Mesendoderm (in vitro differentiated cells): ENCODE measurements at regions not wholly inside any gene's neighbourhood (a gene's known extent, or its start where the extent isn't known, plus 50 kb on each side); places are given as distances from the start of the nearest gene placed in this dataset.

ENCODE experiments used
- DNase-seq: peaks from one replicate; pipeline ENCODE4 v3.0.0; 2013
- H2AK5ac ChIP-seq: 2 replicates; pipeline ENCODE4 v1.6.1; 2013; ENCODE audit warnings: low read length, inconsistent platforms
- H2BK120ac ChIP-seq: 2 replicates; pipeline ENCODE4 v1.6.1; 2013; ENCODE audit warnings: low read depth, mild to moderate bottlenecking, low read length, moderate library complexity, mixed read lengths
- H2BK15ac ChIP-seq: replicated peaks from 2 replicates; pipeline ENCODE4 v1.6.1; 2013; ENCODE audit warnings: low read depth, mild to moderate bottlenecking, moderate library complexity
- H2BK5ac ChIP-seq: 2 replicates; pipeline ENCODE4 v1.6.1; 2013; ENCODE audit warnings: low read length, inconsistent platforms
- H3K18ac ChIP-seq: 2 replicates; pipeline ENCODE4 v1.6.1; 2013; ENCODE audit warnings: mild to moderate bottlenecking, low read length, mixed read lengths
- H3K23ac ChIP-seq: one replicate; pipeline ENCODE4 v1.6.1; 2013; ENCODE audit warnings: low read length
- H3K27ac ChIP-seq: 2 replicates; pipeline ENCODE4 v1.5.1; 2013; ENCODE audit warnings: low read depth, mild to moderate bottlenecking, inconsistent platforms, low read length, moderate library complexity
- H3K27me3 ChIP-seq: 2 replicates; pipeline ENCODE4 v1.6.1; 2013; ENCODE audit warnings: low read length, control low read depth, mild to moderate bottlenecking, inconsistent platforms; ENCODE audit not compliant: insufficient read depth, poor library complexity
- H3K36me3 ChIP-seq: 2 replicates; pipeline ENCODE4 v1.6.1; 2013; ENCODE audit warnings: low read length, inconsistent platforms; ENCODE audit not compliant: control insufficient read depth, insufficient read depth
- H3K4ac ChIP-seq: one replicate; pipeline ENCODE4 v1.6.1; 2013; ENCODE audit warnings: low read depth, mild to moderate bottlenecking, low read length, moderate library complexity
- H3K4me1 ChIP-seq: 2 replicates; pipeline ENCODE4 v1.6.1; 2013; ENCODE audit warnings: low read depth, low read length, inconsistent platforms; ENCODE audit not compliant: control insufficient read depth
- H3K4me2 ChIP-seq: 2 replicates; pipeline ENCODE4 v1.6.1; 2013; ENCODE audit warnings: low read length
- H3K4me3 ChIP-seq: 2 replicates; pipeline ENCODE4 v1.5.1; 2013; ENCODE audit warnings: mild to moderate bottlenecking, low read length
- H3K56ac ChIP-seq: one replicate; pipeline ENCODE4 v1.6.1; 2013; ENCODE audit warnings: low read length
- H3K79me1 ChIP-seq: 2 replicates; pipeline ENCODE4 v1.6.1; 2013; ENCODE audit warnings: low read length, inconsistent platforms
- H3K79me2 ChIP-seq: 2 replicates; pipeline ENCODE4 v1.6.1; 2013; ENCODE audit warnings: mild to moderate bottlenecking, low read length; ENCODE audit not compliant: control insufficient read depth, insufficient read depth
- H3K9ac ChIP-seq: 2 replicates; pipeline ENCODE4 v1.6.1; 2013; ENCODE audit warnings: low read length, inconsistent platforms
- H4K5ac ChIP-seq: one replicate; pipeline ENCODE4 v1.6.1; 2013; ENCODE audit warnings: low read length
- H4K8ac ChIP-seq: one replicate; pipeline ENCODE4 v1.6.1; 2013; ENCODE audit warnings: low read depth, mild to moderate bottlenecking, control low read depth, low read length, moderate library complexity
- WGBS: extraction: QIAGEN DNeasy Blood & Tissue Kit; methylation state at CpG from one replicate; pipeline ENCODE4 v1.1.7; 2013; ENCODE audit warnings: low lambda C conversion rate, missing lambda C conversion rate; ENCODE audit not compliant: insufficient coverage; ENCODE audit errors: extremely low coverage; 5-methylcytosine and 5-hydroxymethylcytosine counted together

DNA sequence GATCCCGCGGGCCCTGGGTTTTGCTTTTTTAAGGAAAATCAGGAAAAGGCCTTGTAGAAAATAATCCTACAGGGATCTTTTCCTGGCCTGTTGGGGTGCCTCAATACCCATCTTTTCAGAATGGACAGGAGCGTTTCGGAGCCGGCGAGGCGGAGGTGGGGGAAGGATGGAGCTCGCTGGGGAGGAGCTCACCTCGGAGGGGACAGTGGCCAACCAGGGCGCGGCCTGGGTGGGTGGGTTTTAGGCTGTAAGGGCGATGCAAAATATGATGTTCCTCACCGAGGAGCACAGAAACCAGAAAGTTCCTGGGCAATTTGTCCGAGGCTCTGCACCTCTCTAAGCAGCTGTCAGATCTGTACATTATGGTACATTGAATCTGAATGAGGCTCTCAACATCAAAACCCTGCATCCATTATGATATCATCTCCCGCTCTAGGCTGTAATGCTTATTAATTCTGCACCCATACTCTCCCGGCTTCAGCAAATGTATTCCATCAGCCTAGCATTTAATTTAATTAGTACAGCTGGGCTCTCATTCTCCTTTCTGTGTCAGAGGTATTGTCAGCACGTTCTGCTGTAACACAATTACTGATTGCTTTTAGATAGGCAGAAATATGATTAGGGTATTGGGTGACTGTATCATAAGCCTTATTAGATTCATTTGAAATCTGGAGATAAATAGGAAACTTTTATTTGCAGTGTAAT is 90.3 kb upstream of the SOX1 start:
- no peak overlapping the region for H3K23ac ChIP-seq
- no peaks in the 10 kb centered on the region for H3K36me3 ChIP-seq
- no peak overlapping the region for H3K4me3 ChIP-seq
- H4K5ac ChIP-seq = no peak overlapping the region
- DNase-seq = no peak
- no peak overlapping the region for H2BK5ac ChIP-seq
- H3K79me1 ChIP-seq = no peaks in the 10 kb centered on the region
- H4K8ac ChIP-seq = no peak overlapping the region
- no peak overlapping the region for H2BK120ac ChIP-seq
- no peaks in the 10 kb centered on the region for H3K79me2 ChIP-seq
- WGBS = no CpG with 5 or more reads among the region's 17 CpGs
- no peak overlapping the region for H3K27ac ChIP-seq
- H2AK5ac ChIP-seq = no peak overlapping the region
- H3K4me2 ChIP-seq = no peak overlapping the region
- H3K18ac ChIP-seq = no peak overlapping the region
- H3K27me3 ChIP-seq = no peaks in the 10 kb centered on the region
- H3K4ac ChIP-seq = no peak overlapping the region
- H3K4me1 ChIP-seq = no peaks in the 10 kb centered on the region
- H2BK15ac ChIP-seq = no peak overlapping the region
- no peak overlapping the region for H3K9ac ChIP-seq
- H3K56ac ChIP-seq = no peak overlapping the region

DNA sequence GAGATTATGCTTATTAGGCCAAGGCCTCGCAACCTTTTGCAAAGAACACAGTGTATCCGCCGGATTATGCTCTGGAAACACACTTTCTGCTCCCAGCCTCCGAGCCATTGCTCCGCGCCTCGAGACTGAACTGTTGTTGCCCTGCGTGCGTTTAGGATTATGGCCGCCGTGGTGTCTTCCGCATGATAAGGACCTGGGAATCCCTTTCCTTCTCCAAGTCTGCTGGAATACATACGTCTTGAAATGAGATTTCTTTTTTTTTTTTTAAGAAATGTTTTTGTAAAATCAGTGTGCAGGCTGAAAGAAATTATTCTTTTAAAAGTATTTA is 89.8 kb upstream of the SOX1 start:
- Histone ChIP-seq H3K56ac (no peak overlapping the region), H3K4me2 (no peak overlapping the region), H3K9ac (no peak overlapping the region), H3K79me1 (no peaks in the 10 kb centered on the region), H3K4me1 (no peaks in the 10 kb centered on the region), H3K27me3 (no peaks in the 10 kb centered on the region), H3K23ac (no peak overlapping the region), H2BK15ac (no peak overlapping the region), H3K4me3 (no peak overlapping the region), H4K8ac (no peak overlapping the region), H2BK5ac (no peak overlapping the region), H3K18ac (no peak overlapping the region), H3K36me3 (no peaks in the 10 kb centered on the region), H2AK5ac (no peak overlapping the region), H2BK120ac (no peak overlapping the region), H3K4ac (no peak overlapping the region), H4K5ac (no peak overlapping the region), H3K79me2 (no peaks in the 10 kb centered on the region), H3K27ac (no peak overlapping the region)
- WGBS = no CpG with 5 or more reads among the region's 13 CpGs
- no peak for DNase-seq

DNA sequence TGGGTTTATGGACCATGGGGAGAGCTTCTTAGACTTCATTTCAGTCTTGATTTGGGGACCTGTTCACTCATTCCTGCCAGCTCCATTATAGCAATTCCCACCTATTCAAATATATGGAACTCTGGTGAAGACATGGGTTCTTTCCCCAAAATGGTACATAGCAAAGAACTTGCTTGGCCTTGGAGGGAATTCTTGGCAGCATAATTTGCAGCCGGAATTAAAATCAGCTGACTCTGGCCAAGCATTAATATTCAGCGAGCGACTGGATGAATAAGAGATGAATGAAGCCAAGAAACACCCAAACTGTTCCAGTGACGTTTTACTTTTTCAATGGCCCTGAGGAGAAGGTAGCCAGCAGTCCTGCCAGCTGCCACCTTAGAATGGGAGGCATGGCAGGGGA is 88.4 kb upstream of the SOX1 start:
- Histone ChIP-seq H2BK120ac (no peak overlapping the region), H3K18ac (no peak overlapping the region), H3K27ac (no peak overlapping the region), H4K8ac (no peak overlapping the region), H3K4ac (no peak overlapping the region), H3K56ac (no peak overlapping the region), H2AK5ac (no peak overlapping the region), H3K4me2 (no peak overlapping the region), H3K4me3 (no peak overlapping the region), H4K5ac (no peak overlapping the region), H3K36me3 (no peaks in the 10 kb centered on the region), H3K23ac (no peak overlapping the region), H3K79me1 (no peaks in the 10 kb centered on the region), H2BK15ac (no peak overlapping the region), H3K4me1 (no peaks in the 10 kb centered on the region), H3K79me2 (no peaks in the 10 kb centered on the region), H3K9ac (no peak overlapping the region), H2BK5ac (no peak overlapping the region), H3K27me3 (no peaks in the 10 kb centered on the region)
- no peak for DNase-seq
- WGBS = no CpG with 5 or more reads among the region's 4 CpGs

DNA sequence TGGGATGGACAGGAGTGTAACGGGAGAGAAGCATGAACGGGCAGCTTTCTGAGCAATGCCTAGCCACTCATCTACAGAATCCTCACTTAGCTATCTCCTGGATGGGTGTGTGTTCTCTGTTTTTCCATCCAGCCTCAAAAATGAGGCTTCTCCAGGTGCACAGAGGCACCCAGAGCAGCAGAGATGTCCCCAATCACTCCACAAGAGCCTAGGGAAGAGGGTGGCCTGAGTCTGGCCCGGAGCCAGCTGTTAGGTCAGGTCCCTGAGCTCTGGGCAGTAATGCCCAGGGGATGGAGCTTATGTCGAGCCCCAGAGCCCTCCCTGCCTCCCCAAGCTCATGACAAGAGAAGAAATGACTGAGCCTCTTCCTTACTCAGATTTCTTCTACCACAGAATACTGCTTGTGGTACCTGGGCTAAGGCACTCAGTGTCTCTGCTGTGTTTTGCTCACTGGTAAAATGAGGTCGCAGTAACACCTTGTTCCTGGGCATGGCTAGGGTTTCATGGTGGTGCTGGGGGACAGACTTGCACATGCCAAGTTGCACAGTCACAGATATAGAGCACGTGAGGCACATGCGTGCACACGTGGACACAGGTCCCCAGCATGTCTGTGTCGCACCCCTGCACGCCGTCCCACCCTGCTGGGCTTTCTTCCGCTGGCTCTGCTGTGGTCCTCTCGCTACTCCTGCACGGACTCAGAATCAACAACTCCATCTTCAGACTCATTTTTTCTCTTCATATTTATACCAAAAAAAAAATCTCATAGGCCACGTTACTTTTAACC is 86.6 kb upstream of the SOX1 start:
- no peaks in the 10 kb centered on the region for H3K79me2 ChIP-seq
- H3K4ac ChIP-seq = no peak overlapping the region
- H3K18ac ChIP-seq = no peak overlapping the region
- no peak overlapping the region for H3K9ac ChIP-seq
- H3K4me1 ChIP-seq = no peaks in the 10 kb centered on the region
- H3K23ac ChIP-seq = no peak overlapping the region
- H3K56ac ChIP-seq = no peak overlapping the region
- no peak overlapping the region for H2AK5ac ChIP-seq
- no peak overlapping the region for H3K4me3 ChIP-seq
- H4K8ac ChIP-seq = no peak overlapping the region
- H2BK120ac ChIP-seq = no peak overlapping the region
- H3K27me3 ChIP-seq = no peaks in the 10 kb centered on the region
- H3K36me3 ChIP-seq = no peaks in the 10 kb centered on the region
- DNase-seq = no peak
- WGBS = 100% methylated on average over 1 of the region's 15 CpGs
- no peak overlapping the region for H3K27ac ChIP-seq
- H2BK15ac ChIP-seq = no peak overlapping the region
- H4K5ac ChIP-seq = no peak overlapping the region
- no peak overlapping the region for H2BK5ac ChIP-seq
- no peak overlapping the region for H3K4me2 ChIP-seq
- H3K79me1 ChIP-seq = no peaks in the 10 kb centered on the region

DNA sequence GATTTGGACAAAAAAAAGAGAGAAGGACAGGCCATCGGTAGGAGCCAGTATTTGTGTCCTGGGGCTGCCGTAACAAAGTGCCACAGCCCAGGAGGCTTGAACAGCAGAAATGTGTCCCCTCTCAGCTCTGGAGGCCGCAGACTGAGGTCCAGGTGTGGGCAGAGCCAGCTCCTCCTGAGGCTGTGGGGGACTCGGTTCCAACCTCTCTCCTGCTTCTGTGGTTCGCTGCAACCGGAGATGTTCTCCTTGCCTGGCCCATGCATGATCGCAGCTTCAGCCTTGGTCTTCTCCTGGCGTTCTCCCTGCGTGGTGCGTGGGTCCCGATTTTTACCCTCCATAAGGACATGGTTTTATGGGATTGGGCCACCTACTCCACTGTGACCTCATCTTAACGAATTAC is 85.9 kb upstream of the SOX1 start:
- Histone ChIP-seq H3K18ac (no peak overlapping the region), H2BK120ac (no peak overlapping the region), H2AK5ac (no peak overlapping the region), H3K9ac (no peak overlapping the region), H3K4me1 (no peaks in the 10 kb centered on the region), H3K4me2 (no peak overlapping the region), H3K79me2 (no peaks in the 10 kb centered on the region), H2BK5ac (no peak overlapping the region), H2BK15ac (no peak overlapping the region), H3K23ac (no peak overlapping the region), H3K36me3 (no peaks in the 10 kb centered on the region), H3K56ac (no peak overlapping the region), H4K5ac (no peak overlapping the region), H3K4ac (no peak overlapping the region), H3K79me1 (no peaks in the 10 kb centered on the region), H3K27ac (no peak overlapping the region), H4K8ac (no peak overlapping the region), H3K4me3 (no peak overlapping the region), H3K27me3 (no peaks in the 10 kb centered on the region)
- WGBS = no CpG with 5 or more reads among the region's 12 CpGs
- no peak for DNase-seq
